PC-3 (cell line): ENCODE measurements at regions not wholly inside any gene's neighbourhood (a gene's known extent, or its start where the extent isn't known, plus 50 kb on each side); places are given as distances from the start of the nearest gene placed in this dataset.

Experiments used
- CTCF ChIP-seq: fragments of 300-600 bp; sonication (generic); conservative IDR thresholded peaks from 2 replicates; pipeline ENCODE4 v1.5.1; 2017; ENCODE audit warnings: antibody characterized with exemption, low read depth, mild to moderate bottlenecking, low read length
- EZH2 ChIP-seq: fragments of 300-600 bp; sonication (generic); IDR thresholded peaks from one replicate; pipeline ENCODE4 v1.6.1; 2017; ENCODE audit warnings: antibody characterized with exemption, mild to moderate bottlenecking, low read length; ENCODE audit not compliant: unreplicated experiment
- EZH2phosphoT487 ChIP-seq: fragments of 300-600 bp; sonication (generic); IDR thresholded peaks from 2 replicates; pipeline ENCODE4 v1.6.1; 2018; ENCODE audit warnings: mild to moderate bottlenecking, antibody characterized with exemption, low read length, borderline replicate concordance

DNA sequence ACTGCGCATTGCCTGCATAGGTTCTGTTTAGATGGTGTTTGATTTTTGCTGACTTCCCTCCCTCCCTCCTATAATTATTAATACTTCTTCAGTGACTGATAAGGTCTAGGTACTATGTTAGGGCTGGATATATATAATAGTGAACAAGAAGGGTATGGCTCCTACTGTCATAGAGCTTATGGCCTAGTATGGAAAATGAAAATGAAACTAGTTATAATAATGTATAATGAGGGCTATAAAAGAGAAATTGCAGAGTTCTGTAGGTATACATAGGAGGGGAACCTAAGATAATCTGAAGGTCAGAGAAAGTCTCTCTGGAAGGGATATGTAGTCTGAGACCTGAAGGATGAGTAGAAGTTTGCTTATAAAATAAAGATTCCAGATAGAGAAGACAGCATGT, 102.1 kb downstream of the DCK start:
- TF ChIP-seq CTCF (no peak), EZH2phosphoT487 (no peak), EZH2 (no peak)
